ENCODE measurements at regions not wholly inside any gene's neighbourhood (a gene's known extent, or its start where the extent isn't known, plus 50 kb on each side); places are given as distances from the start of the nearest gene placed in this dataset.

DNA sequence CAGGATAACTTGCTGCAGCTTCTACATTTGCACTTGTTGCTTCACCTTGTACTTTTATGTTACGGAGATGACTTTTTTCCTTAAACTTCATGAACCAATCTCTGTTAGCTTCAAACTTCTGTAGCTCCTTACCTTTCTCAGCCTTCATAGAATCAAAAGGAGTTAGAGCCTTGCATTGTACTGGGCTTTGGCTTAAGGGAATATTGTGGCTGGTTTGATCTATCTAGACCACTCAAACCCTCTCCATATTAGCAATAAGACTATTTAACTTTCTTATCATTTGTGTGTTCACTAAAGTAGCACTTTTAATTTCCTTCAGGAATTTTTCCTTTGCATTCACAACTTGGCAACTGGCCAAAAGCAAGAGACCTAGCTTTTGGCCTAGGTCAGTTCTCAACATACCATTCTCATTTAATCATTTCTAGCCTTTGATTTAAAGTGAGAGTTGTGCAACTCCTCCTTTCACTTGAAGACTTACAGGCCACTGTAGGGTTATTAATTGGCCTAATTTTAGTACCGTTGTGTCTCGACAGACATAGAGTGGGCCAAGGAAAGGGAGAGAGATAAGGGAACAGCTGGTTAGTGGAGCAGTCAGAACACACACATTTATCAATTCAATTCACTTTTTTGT, 63.7 kb downstream of the SHOC1 start:
- no peaks in the 10 kb centered on the region for H3K27me3 ChIP-seq (replicated peaks)
- DNase-seq, result peak; percentile 40
- in situ Hi-C loops (cut with HindIII; ENCODE audit: low pct_ligation_motif_present, low sequenced_read_pairs), result no loop called here

GRCh38 chr9:111728617-111729366, 65.9 kb downstream of the SHOC1 start:
- no peak for TF ChIP-seq CTCF (IDR thresholded peaks at IDR 0.05; ENCODE audit: low read depth, low read length, missing control alignments)
- in situ Hi-C loops (cut with HindIII; ENCODE audit: low pct_ligation_motif_present, low sequenced_read_pairs), result no loop called here
- peak; percentile 64 for DNase-seq

More for the DNA sequence above, 63.7 kb downstream of the SHOC1 start:
- no peak overlapping the region for H3K4me3 ChIP-seq (ENCODE audit: low read depth, low read length)
- H3K27ac ChIP-seq, result no peak overlapping the region
- TF ChIP-seq CTCF (IDR thresholded peaks at IDR 0.05; ENCODE audit: low read depth, low read length, missing control alignments), result no peak
- H3K36me3 ChIP-seq (replicated peaks), result no peaks in the 10 kb centered on the region

GRCh38 chr9:111728143-111728542, 66.6 kb downstream of the SHOC1 start:
- in situ Hi-C loops (cut with HindIII; ENCODE audit: low pct_ligation_motif_present, low sequenced_read_pairs), result no loop called here
- H3K27ac ChIP-seq, result no peak overlapping the region

More at GRCh38 chr9:111728617-111729366, 65.9 kb downstream of the SHOC1 start:
- H3K27ac ChIP-seq, result peak overlapping the region; percentile 7
- no peaks in the 10 kb centered on the region for H3K27me3 ChIP-seq (replicated peaks)
- H3K36me3 ChIP-seq (replicated peaks), result no peaks in the 10 kb centered on the region
- no peak overlapping the region for H3K4me3 ChIP-seq (ENCODE audit: low read depth, low read length)

DNA sequence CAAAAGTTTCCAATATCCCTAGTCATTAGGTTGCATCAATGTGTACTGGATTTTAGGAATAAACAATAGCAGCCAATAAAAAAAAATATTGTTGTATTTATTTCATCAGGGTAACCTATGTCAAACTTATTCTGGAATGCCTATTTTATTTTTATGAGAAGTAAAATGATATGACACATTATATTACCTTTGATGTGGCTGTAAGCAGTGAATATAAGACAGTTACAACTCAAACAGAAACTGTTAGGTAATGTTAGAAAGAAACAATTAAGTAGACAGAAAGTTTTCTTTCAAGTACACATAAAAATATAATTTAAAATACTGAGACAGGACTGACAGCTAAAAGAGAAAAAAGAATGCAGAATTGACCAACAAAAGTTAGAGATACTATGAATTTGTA, 65.5 kb downstream of the GNG10 start:
- H3K27ac ChIP-seq, result no peak overlapping the region
- in situ Hi-C loops (cut with HindIII; ENCODE audit: low pct_ligation_motif_present, low sequenced_read_pairs), result no loop called here
- DNase-seq, result no peak
- H3K4me3 ChIP-seq (ENCODE audit: low read depth, low read length), result no peak overlapping the region
- H3K36me3 ChIP-seq (replicated peaks), result no peaks in the 10 kb centered on the region
- no peak for TF ChIP-seq CTCF (IDR thresholded peaks at IDR 0.05; ENCODE audit: low read depth, low read length, missing control alignments)
- no peaks in the 10 kb centered on the region for H3K27me3 ChIP-seq (replicated peaks)

More at GRCh38 chr9:111728143-111728542, 66.6 kb downstream of the SHOC1 start:
- TF ChIP-seq CTCF (IDR thresholded peaks at IDR 0.05; ENCODE audit: low read depth, low read length, missing control alignments), result no peak
- Histone ChIP-seq H3K27me3 (replicated peaks) (no peaks in the 10 kb centered on the region), H3K36me3 (replicated peaks) (no peaks in the 10 kb centered on the region), H3K4me3 (ENCODE audit: low read depth, low read length) (no peak overlapping the region)
- no peak for DNase-seq

DNA sequence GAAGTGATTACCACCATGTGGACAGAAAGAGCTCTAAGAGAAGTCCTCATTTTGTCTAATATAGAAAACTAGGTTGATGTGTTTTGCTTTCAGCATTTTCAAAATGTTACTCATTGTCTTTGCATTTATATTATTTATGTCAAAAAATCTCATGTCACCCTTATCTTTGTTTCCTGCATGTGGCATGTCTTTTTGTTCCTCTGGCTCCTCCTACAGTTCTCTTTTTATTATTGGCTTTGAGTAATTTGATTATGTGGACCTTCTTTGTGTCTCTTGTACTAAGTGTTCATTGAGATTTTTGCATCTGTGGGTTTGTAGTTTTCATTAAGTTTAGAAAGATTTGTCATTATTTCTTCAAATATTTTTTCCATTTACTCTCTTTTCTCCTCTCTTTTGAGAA, 58.8 kb downstream of the GNG10 start:
- H3K36me3 ChIP-seq (replicated peaks), result no peaks in the 10 kb centered on the region
- H3K4me3 ChIP-seq (ENCODE audit: low read depth, low read length), result no peak overlapping the region
- in situ Hi-C loops (cut with HindIII; ENCODE audit: low pct_ligation_motif_present, low sequenced_read_pairs), result no loop called here
- TF ChIP-seq CTCF (IDR thresholded peaks at IDR 0.05; ENCODE audit: low read depth, low read length, missing control alignments), result no peak
- no peak for DNase-seq
- H3K27me3 ChIP-seq (replicated peaks), result no peaks in the 10 kb centered on the region
- no peak overlapping the region for H3K27ac ChIP-seq
